ENCODE measurements at regions not wholly inside any gene's neighbourhood (a gene's known extent, or its start where the extent isn't known, plus 50 kb on each side); places are given as distances from the start of the nearest gene placed in this dataset.

GRCh38 chr4:81639248-81639647, 167.5 kb upstream of the RASGEF1B start:
- Histone ChIP-seq H3K9me3 (ENCODE audit: control insufficient read depth, low read length) (no peaks in the 10 kb centered on the region), H3K36me3 (ENCODE audit: control insufficient read depth, insufficient read depth, low read length) (no peaks in the 10 kb centered on the region), H3K27me3 (ENCODE audit: control insufficient read depth, insufficient read depth, low read length) (no peaks in the 10 kb centered on the region)

GRCh38 chr4:81638698-81639097, 167.0 kb upstream of the RASGEF1B start:
- Histone ChIP-seq H3K9me3 (ENCODE audit: control insufficient read depth, low read length) (no peaks in the 10 kb centered on the region), H3K4me1 (ENCODE audit: control insufficient read depth, insufficient read depth, low read length) (peaks cover 7% of the 10 kb centered on the region), H3K36me3 (ENCODE audit: control insufficient read depth, insufficient read depth, low read length) (no peaks in the 10 kb centered on the region), H3K27me3 (ENCODE audit: control insufficient read depth, insufficient read depth, low read length) (no peaks in the 10 kb centered on the region), H3K4me3 (ENCODE audit: low read length) (no peak overlapping the region), H3K9ac (ENCODE audit: low read length) (no peak overlapping the region)

More at GRCh38 chr4:81639248-81639647, 167.5 kb upstream of the RASGEF1B start:
- Histone ChIP-seq H3K9ac (ENCODE audit: low read length) (no peak overlapping the region), H3K4me3 (ENCODE audit: low read length) (no peak overlapping the region), H3K4me1 (ENCODE audit: control insufficient read depth, insufficient read depth, low read length) (peaks cover 7% of the 10 kb centered on the region)

- Histone ChIP-seq H3K4me3 (ENCODE audit: low read length) (no peak overlapping the region), H3K9ac (ENCODE audit: low read length) (no peak overlapping the region), H3K27me3 (ENCODE audit: control insufficient read depth, insufficient read depth, low read length) (no peaks in the 10 kb centered on the region), H3K9me3 (ENCODE audit: control insufficient read depth, low read length) (no peaks in the 10 kb centered on the region), H3K4me1 (ENCODE audit: control insufficient read depth, insufficient read depth, low read length) (peaks cover 13% of the 10 kb centered on the region), H3K36me3 (ENCODE audit: control insufficient read depth, insufficient read depth, low read length) (no peaks in the 10 kb centered on the region)
Measured at GRCh38 chr4:81635739-81636138, 164.0 kb upstream of the RASGEF1B start.

GRCh38 chr4:81634766-81635549, 163.3 kb upstream of the RASGEF1B start:
- H3K36me3 ChIP-seq (ENCODE audit: control insufficient read depth, insufficient read depth, low read length) = no peaks in the 10 kb centered on the region
- H3K4me1 ChIP-seq (ENCODE audit: control insufficient read depth, insufficient read depth, low read length) = peaks cover 13% of the 10 kb centered on the region
- no peaks in the 10 kb centered on the region for H3K27me3 ChIP-seq (ENCODE audit: control insufficient read depth, insufficient read depth, low read length)
- no peak overlapping the region for H3K4me3 ChIP-seq (ENCODE audit: low read length)
- H3K9me3 ChIP-seq (ENCODE audit: control insufficient read depth, low read length) = no peaks in the 10 kb centered on the region
- no peak overlapping the region for H3K9ac ChIP-seq (ENCODE audit: low read length)

- no peak overlapping the region for H3K4me3 ChIP-seq (ENCODE audit: low read length)
- H3K9ac ChIP-seq (ENCODE audit: low read length) = no peak overlapping the region
- peaks cover 13% of the 10 kb centered on the region for H3K4me1 ChIP-seq (ENCODE audit: control insufficient read depth, insufficient read depth, low read length)
Measured at GRCh38 chr4:81634165-81634564, 162.5 kb upstream of the RASGEF1B start.

GRCh38 chr4:81632581-81633299, 161.0 kb upstream of the RASGEF1B start:
- Histone ChIP-seq H3K9me3 (ENCODE audit: control insufficient read depth, low read length) (no peaks in the 10 kb centered on the region), H3K36me3 (ENCODE audit: control insufficient read depth, insufficient read depth, low read length) (no peaks in the 10 kb centered on the region), H3K27me3 (ENCODE audit: control insufficient read depth, insufficient read depth, low read length) (no peaks in the 10 kb centered on the region), H3K4me3 (ENCODE audit: low read length) (no peak overlapping the region), H3K9ac (ENCODE audit: low read length) (no peak overlapping the region), H3K4me1 (ENCODE audit: control insufficient read depth, insufficient read depth, low read length) (peaks cover 13% of the 10 kb centered on the region)

More at GRCh38 chr4:81634165-81634564, 162.5 kb upstream of the RASGEF1B start:
- no peaks in the 10 kb centered on the region for H3K36me3 ChIP-seq (ENCODE audit: control insufficient read depth, insufficient read depth, low read length)
- H3K9me3 ChIP-seq (ENCODE audit: control insufficient read depth, low read length) = no peaks in the 10 kb centered on the region
- H3K27me3 ChIP-seq (ENCODE audit: control insufficient read depth, insufficient read depth, low read length) = no peaks in the 10 kb centered on the region

- H3K4me3 ChIP-seq (ENCODE audit: low read length) = no peak overlapping the region
- no peaks in the 10 kb centered on the region for H3K9me3 ChIP-seq (ENCODE audit: control insufficient read depth, low read length)
- no peak overlapping the region for H3K9ac ChIP-seq (ENCODE audit: low read length)
- no peaks in the 10 kb centered on the region for H3K36me3 ChIP-seq (ENCODE audit: control insufficient read depth, insufficient read depth, low read length)
- peaks cover 13% of the 10 kb centered on the region for H3K4me1 ChIP-seq (ENCODE audit: control insufficient read depth, insufficient read depth, low read length)
- H3K27me3 ChIP-seq (ENCODE audit: control insufficient read depth, insufficient read depth, low read length) = no peaks in the 10 kb centered on the region
Measured at GRCh38 chr4:81631958-81632441, 160.3 kb upstream of the RASGEF1B start.

GRCh38 chr4:81629366-81629765, 157.7 kb upstream of the RASGEF1B start:
- no peak overlapping the region for H3K9ac ChIP-seq (ENCODE audit: low read length)
- H3K27me3 ChIP-seq (ENCODE audit: control insufficient read depth, insufficient read depth, low read length) = no peaks in the 10 kb centered on the region
- no peaks in the 10 kb centered on the region for H3K9me3 ChIP-seq (ENCODE audit: control insufficient read depth, low read length)
- H3K36me3 ChIP-seq (ENCODE audit: control insufficient read depth, insufficient read depth, low read length) = no peaks in the 10 kb centered on the region
- H3K4me3 ChIP-seq (ENCODE audit: low read length) = no peak overlapping the region
- H3K4me1 ChIP-seq (ENCODE audit: control insufficient read depth, insufficient read depth, low read length) = peaks cover 6% of the 10 kb centered on the region

GRCh38 chr4:81628489-81628888, 156.8 kb upstream of the RASGEF1B start:
- Histone ChIP-seq H3K4me3 (ENCODE audit: low read length) (no peak overlapping the region), H3K9me3 (ENCODE audit: control insufficient read depth, low read length) (no peaks in the 10 kb centered on the region), H3K36me3 (ENCODE audit: control insufficient read depth, insufficient read depth, low read length) (no peaks in the 10 kb centered on the region), H3K4me1 (ENCODE audit: control insufficient read depth, insufficient read depth, low read length) (peaks cover 6% of the 10 kb centered on the region), H3K27me3 (ENCODE audit: control insufficient read depth, insufficient read depth, low read length) (no peaks in the 10 kb centered on the region), H3K9ac (ENCODE audit: low read length) (no peak overlapping the region)

GRCh38 chr4:81627590-81627989, 155.9 kb upstream of the RASGEF1B start:
- Histone ChIP-seq H3K36me3 (ENCODE audit: control insufficient read depth, insufficient read depth, low read length) (no peaks in the 10 kb centered on the region), H3K27me3 (ENCODE audit: control insufficient read depth, insufficient read depth, low read length) (no peaks in the 10 kb centered on the region), H3K9ac (ENCODE audit: low read length) (no peak overlapping the region), H3K4me1 (ENCODE audit: control insufficient read depth, insufficient read depth, low read length) (peaks cover 6% of the 10 kb centered on the region), H3K9me3 (ENCODE audit: control insufficient read depth, low read length) (no peaks in the 10 kb centered on the region), H3K4me3 (ENCODE audit: low read length) (no peak overlapping the region)

GRCh38 chr4:81626851-81627250, 155.1 kb upstream of the RASGEF1B start:
- no peak overlapping the region for H3K4me3 ChIP-seq (ENCODE audit: low read length)
- H3K4me1 ChIP-seq (ENCODE audit: control insufficient read depth, insufficient read depth, low read length) = peaks cover 1% of the 10 kb centered on the region
- no peaks in the 10 kb centered on the region for H3K9me3 ChIP-seq (ENCODE audit: control insufficient read depth, low read length)
- no peaks in the 10 kb centered on the region for H3K27me3 ChIP-seq (ENCODE audit: control insufficient read depth, insufficient read depth, low read length)
- no peak overlapping the region for H3K9ac ChIP-seq (ENCODE audit: low read length)
- H3K36me3 ChIP-seq (ENCODE audit: control insufficient read depth, insufficient read depth, low read length) = no peaks in the 10 kb centered on the region

Data from mucosa of stomach (tissue), 1 donor.